ENCODE measurements at regions not wholly inside any gene's neighbourhood (a gene's known extent, or its start where the extent isn't known, plus 50 kb on each side); places are given as distances from the start of the nearest gene placed in this dataset.
A peak's percentile ranks its signal among the peaks of the same experiment; 100 is the strongest.

GRCh38 chr1:222257027-222257426 lies 290.9 kb downstream of the HHIPL2 start (continued):
- TF ChIP-seq ZNF513 (tag by site-specific recombination; IDR thresholded peaks at IDR 0.05): 0 out of 2 replicates have a peak, but pooled peaks have one; percentile 7
- peak; percentile 83 for TF ChIP-seq GLI2 (tag by site-specific recombination; IDR thresholded peaks at IDR 0.05; ENCODE audit: borderline replicate concordance, low read depth)
- no peak for TF ChIP-seq ZNF776 (tag by site-specific recombination; IDR thresholded peaks at IDR 0.05; ENCODE audit: borderline replicate concordance)
- TF ChIP-seq SCRT1 (tag by site-specific recombination; IDR thresholded peaks at IDR 0.05; ENCODE audit: borderline replicate concordance): peak; percentile 32; the same call in 1 of the 2 replicates
- TF ChIP-seq EGR2 (tag by site-specific recombination; IDR thresholded peaks at IDR 0.05; ENCODE audit: low read depth): no peak
- 0 out of 2 replicates have a peak, but pooled peaks have one; percentile 55 for TF ChIP-seq ZNF2 (tag by site-specific recombination; IDR thresholded peaks at IDR 0.05)
- TF ChIP-seq ZSCAN18 (tag by site-specific recombination; IDR thresholded peaks at IDR 0.05): no peak
- no peak for TF ChIP-seq ZNF23 (tag by site-specific recombination; IDR thresholded peaks at IDR 0.05; ENCODE audit: borderline replicate concordance)
- TF ChIP-seq GLI4 (tag by site-specific recombination; IDR thresholded peaks at IDR 0.05): no peak
- TF ChIP-seq ZNF155 (tag by site-specific recombination; IDR thresholded peaks at IDR 0.05): no peak
- TF ChIP-seq ZFP3 (tag by site-specific recombination; IDR thresholded peaks at IDR 0.05; ENCODE audit: low read depth): no peak
- peak; percentile 59 for TF ChIP-seq SP7 (tag by site-specific recombination; IDR thresholded peaks at IDR 0.05)
- no peak for TF ChIP-seq REPIN1 (tag by site-specific recombination; IDR thresholded peaks at IDR 0.05; ENCODE audit: low read depth)
- no peak for TF ChIP-seq ZSCAN4 (tag by site-specific recombination; IDR thresholded peaks at IDR 0.05)
- TF ChIP-seq ZNF664 (tag by site-specific recombination; IDR thresholded peaks at IDR 0.05): peak; percentile 70
- TF ChIP-seq TSHZ1 (tag by site-specific recombination; IDR thresholded peaks at IDR 0.05; ENCODE audit: borderline replicate concordance): 0 out of 2 replicates have a peak, but pooled peaks have one; percentile 33
- TF ChIP-seq GLIS1 (tag by site-specific recombination; IDR thresholded peaks at IDR 0.05): peak; percentile 39; the same call in 1 of the 2 replicates
- no peak for TF ChIP-seq ZNF544 (tag by site-specific recombination; IDR thresholded peaks at IDR 0.05)
- TF ChIP-seq TCF7L2 (IDR thresholded peaks at IDR 0.05; ENCODE audit: borderline replicate concordance, low read depth, low read length): peak; percentile 87
- TF ChIP-seq ZNF174 (tag by site-specific recombination; IDR thresholded peaks at IDR 0.05): no peak
- TF ChIP-seq ZNF221 (tag by site-specific recombination; IDR thresholded peaks at IDR 0.05; ENCODE audit: borderline replicate concordance): no peak
- TF ChIP-seq ZNF843 (tag by site-specific recombination; IDR thresholded peaks at IDR 0.05): peak; percentile 96
- peak; percentile 93 for TF ChIP-seq IKZF3 (tag by site-specific recombination; IDR thresholded peaks at IDR 0.05)
- no peak for TF ChIP-seq ZFP37 (tag by site-specific recombination; IDR thresholded peaks at IDR 0.05)
- no peak for TF ChIP-seq ZNF19 (tag by site-specific recombination; IDR thresholded peaks at IDR 0.05; ENCODE audit: low read depth)
- peak; percentile 97 for TF ChIP-seq PRDM6 (tag by site-specific recombination; IDR thresholded peaks at IDR 0.05)
- peak; percentile 74; the same call in 1 of the 2 replicates for TF ChIP-seq OVOL3 (tag by site-specific recombination; IDR thresholded peaks at IDR 0.05)
- TF ChIP-seq ZNF610 (tag by site-specific recombination; IDR thresholded peaks at IDR 0.05; ENCODE audit: borderline replicate concordance): 0 out of 2 replicates have a peak, but pooled peaks have one; percentile 26
- peak; percentile 96 for TF ChIP-seq FEZF1 (tag by site-specific recombination; IDR thresholded peaks at IDR 0.05)
- peak; percentile 85 for TF ChIP-seq ZNF488 (tag by site-specific recombination; IDR thresholded peaks at IDR 0.05)

Data from HEK293 (cell line).